Liver (tissue), 7 donors: ENCODE measurements at regions not wholly inside any gene's neighbourhood (a gene's known extent, or its start where the extent isn't known, plus 50 kb on each side); places are given as distances from the start of the nearest gene placed in this dataset.
A peak's percentile ranks its signal among the peaks of the same experiment; 100 is the strongest.
"Not testable (repeated sequence)": the region's sequence is repeated elsewhere in the genome, so short reads cannot be mapped to it uniquely, and the experiment has no call there.

Experiments used
- DNase-seq: peaks from one replicate; pipeline ENCODE4 v3.0.0-alpha.2; 2017; ENCODE audit warnings: low spot score
- H3K27ac ChIP-seq, 2 donors: one replicate each; pipeline ENCODE4 v1.7.0; 2013; ENCODE audit warnings: inconsistent platforms in 2 of 2, low read length in 2 of 2, control low read depth in 1 of 2, low read depth in 1 of 2, mild to moderate bottlenecking in 1 of 2
- H3K27me3 ChIP-seq, 4 donors: one replicate each; pipeline versions ENCODE4 v1.6.1 to v1.7.0; 2013; ENCODE audit warnings: low read length in 3 of 4, inconsistent platforms in 1 of 4, mild to moderate bottlenecking in 1 of 4, moderate library complexity in 1 of 4; ENCODE audit not compliant: control insufficient read depth in 4 of 4, insufficient read depth in 4 of 4
- H3K36me3 ChIP-seq, 4 donors: one replicate each; pipeline versions ENCODE4 v1.6.1 to v1.7.0; 2013; ENCODE audit warnings: low read length in 3 of 4, mild to moderate bottlenecking in 3 of 4, low read depth in 1 of 4, moderate library complexity in 1 of 4; ENCODE audit not compliant: control insufficient read depth in 4 of 4, insufficient read depth in 3 of 4
- H3K4me1 ChIP-seq, 4 donors: one replicate each; pipeline versions ENCODE4 v1.6.1 to v1.7.0; 2013; ENCODE audit warnings: low read length in 3 of 4, mild to moderate bottlenecking in 3 of 4, moderate library complexity in 1 of 4; ENCODE audit not compliant: control insufficient read depth in 4 of 4, insufficient read depth in 4 of 4
- H3K4me3 ChIP-seq, 3 donors: one replicate each; pipeline versions ENCODE4 v1.6.1 to v1.7.0; 2013; ENCODE audit warnings: low read length in 3 of 3, control low read depth in 1 of 3, low read depth in 1 of 3, mild to moderate bottlenecking in 1 of 3
- H3K9ac ChIP-seq, 2 donors: one replicate each; pipeline ENCODE4 v1.7.0; 2013; ENCODE audit warnings: low read length in 2 of 2, mild to moderate bottlenecking in 2 of 2, moderate library complexity in 2 of 2, control low read depth in 1 of 2, low read depth in 1 of 2
- H3K9me3 ChIP-seq, 4 donors: one replicate each; pipeline versions ENCODE4 v1.6.1 to v1.7.0; 2013; ENCODE audit warnings: low read length in 3 of 4; ENCODE audit not compliant: control insufficient read depth in 4 of 4
- FOXA1 ChIP-seq: IDR thresholded peaks from 2 replicates; pipeline ENCODE4 v1.6.1; 2016; ENCODE audit warnings: antibody characterized with exemption
- FOXA2 ChIP-seq: IDR thresholded peaks from 2 replicates; pipeline ENCODE4 v1.6.1; 2016; ENCODE audit warnings: antibody characterized with exemption
- HNF4A ChIP-seq, 2 donors: conservative IDR thresholded peaks; 2 replicates each; pipeline ENCODE4 v1.6.1; 2016; ENCODE audit warnings: antibody characterized with exemption in 2 of 2, mild to moderate bottlenecking in 2 of 2
- JUND ChIP-seq, 2 donors: IDR thresholded peaks; 2 replicates each; pipeline ENCODE4 v1.6.1; 2016; ENCODE audit warnings: antibody characterized with exemption in 2 of 2
- RAD21 ChIP-seq, 2 donors: IDR thresholded peaks; 2 replicates each; pipeline ENCODE4 v1.6.1; 2016; ENCODE audit warnings: antibody characterized with exemption in 2 of 2, mild to moderate bottlenecking in 2 of 2
- RXRA ChIP-seq, 2 donors: IDR thresholded peaks; 2 replicates each; pipeline ENCODE4 v1.6.1; 2017 to 2018; ENCODE audit warnings: antibody characterized with exemption in 2 of 2, mild to moderate bottlenecking in 1 of 2
- TAF1 ChIP-seq: conservative IDR thresholded peaks from 2 replicates; pipeline ENCODE4 v1.6.1; 2016; ENCODE audit warnings: antibody characterized with exemption, mild to moderate bottlenecking
- YY1 ChIP-seq: IDR thresholded peaks from 2 replicates; pipeline ENCODE4 v1.6.1; 2016; ENCODE audit warnings: antibody characterized with exemption, mild to moderate bottlenecking
- WGBS: extraction: QIAGEN DNeasy Blood & Tissue Kit; methylation state at CpG from one replicate; pipeline ENCODE4 v1.1.7; 2013; 5-methylcytosine and 5-hydroxymethylcytosine counted together
- TF ChIP-seq, protein P1 (sequence below): IDR thresholded peaks from 2 replicates; pipeline ENCODE4 v1.6.1; 2016; ENCODE audit warnings: antibody characterized with exemption
- donor health status: healthy.
- donor health status: healthy.
- donor health status: healthy.
- donor health status: healthy.

GRCh38 chr10:123232879-123233278 is 78.7 kb downstream of the BUB3 start:
- H3K4me1 ChIP-seq, H3K36me3 ChIP-seq, DNase-seq, H3K27me3 ChIP-seq, H3K27ac ChIP-seq, H3K9ac ChIP-seq, H3K4me3 ChIP-seq, H3K9me3 ChIP-seq: not testable (repeated sequence)
- 98% methylated on average over 1 of the region's 1 CpG for WGBS

DNA sequence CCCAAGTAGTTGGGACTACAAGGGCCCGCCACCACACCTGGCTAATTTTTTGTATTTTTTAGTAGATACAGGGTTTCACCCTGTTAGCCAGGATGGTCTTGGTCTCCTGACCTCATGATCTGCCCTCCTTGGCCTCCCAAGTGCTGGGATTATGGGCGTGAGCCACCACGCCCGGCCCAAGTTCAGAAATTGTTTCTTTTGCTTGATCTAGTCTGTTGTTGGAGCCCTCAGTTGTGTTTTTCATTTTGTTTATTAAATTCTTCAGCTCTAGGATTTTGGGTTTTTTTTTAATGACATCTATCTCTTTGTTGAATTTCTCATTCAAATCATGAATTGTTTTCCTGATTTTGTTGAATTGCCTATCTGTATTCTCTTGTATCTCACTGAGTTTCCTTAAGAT is 80.8 kb downstream of the BUB3 start:
- DNase-seq, H3K27me3 ChIP-seq, H3K9ac ChIP-seq, H3K27ac ChIP-seq, H3K4me3 ChIP-seq, H3K9me3 ChIP-seq, H3K36me3 ChIP-seq, H3K4me1 ChIP-seq: not testable (repeated sequence)
- WGBS, result 97% methylated on average over 4 of the region's 4 CpGs

GRCh38 chr10:123236126-123236525 is 81.9 kb downstream of the BUB3 start:
- Histone ChIP-seq H3K4me3 (no peak overlapping the region), H3K27me3 (no peaks in the 10 kb centered on the region), H3K4me1 (peaks cover 0 to 14% (median 5%) of the 10 kb centered on the region in 4 donors), H3K36me3 (no peaks in the 10 kb centered on the region), H3K27ac (no peak overlapping the region), H3K9me3 (peaks cover 0 to 2% (median under 1%) of the 10 kb centered on the region in 4 donors), H3K9ac (no peak overlapping the region)
- TF ChIP-seq FOXA2 (no peak), YY1 (no peak), RXRA (IDR thresholded peaks at IDR 0.05) (no peak), TAF1 (no peak), RAD21 (IDR thresholded peaks at IDR 0.05) (peak in 1 of 2 donors; percentile 34)
- 96% methylated on average over 2 of the region's 2 CpGs for WGBS
- no peak for DNase-seq

- Histone ChIP-seq H3K36me3 (no peaks in the 10 kb centered on the region), H3K4me3 (no peak overlapping the region), H3K4me1 (peaks cover 2 to 20% (median 9%) of the 10 kb centered on the region in 4 donors), H3K9ac (no peak overlapping the region), H3K27ac (no peak overlapping the region), H3K27me3 (no peaks in the 10 kb centered on the region), H3K9me3 (no peaks in the 10 kb centered on the region)
- 94% methylated on average over 3 of the region's 3 CpGs for WGBS
- TF ChIP-seq RAD21 (IDR thresholded peaks at IDR 0.05) (no peak), HNF4A (conservative IDR thresholded peaks at IDR 0.05) (no peak), JUND (IDR thresholded peaks at IDR 0.05) (no peak), RXRA (IDR thresholded peaks at IDR 0.05) (no peak), YY1 (no peak), FOXA2 (no peak)
- TF ChIP-seq, protein P1, sequence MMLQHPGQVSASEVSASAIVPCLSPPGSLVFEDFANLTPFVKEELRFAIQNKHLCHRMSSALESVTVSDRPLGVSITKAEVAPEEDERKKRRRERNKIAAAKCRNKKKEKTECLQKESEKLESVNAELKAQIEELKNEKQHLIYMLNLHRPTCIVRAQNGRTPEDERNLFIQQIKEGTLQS, result no peak
- no peak for DNase-seq
Observed at GRCh38 chr10:123240250-123240649, 86.0 kb downstream of the BUB3 start.

DNA sequence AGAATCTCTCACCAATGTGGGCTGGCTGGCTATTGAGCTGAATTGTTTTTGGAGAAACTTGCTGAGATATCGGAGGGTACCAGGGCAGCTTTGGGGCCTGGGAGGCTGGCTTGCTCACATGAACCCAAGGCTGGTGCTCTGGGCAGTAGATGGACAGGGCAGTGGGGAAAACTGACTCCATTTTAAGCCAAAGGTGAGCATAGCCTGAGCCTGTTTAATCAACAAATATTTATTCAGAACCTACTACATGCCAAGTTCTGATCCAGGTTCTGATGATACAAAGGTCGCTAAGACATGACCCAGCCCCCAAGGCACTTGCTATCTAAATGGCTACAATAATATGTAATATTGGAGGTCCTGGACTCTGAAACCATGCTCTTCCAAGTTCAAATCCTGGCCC is 86.6 kb downstream of the BUB3 start:
- TF ChIP-seq FOXA1, result no peak
- TF ChIP-seq HNF4A (conservative IDR thresholded peaks at IDR 0.05), result peak in 1 of 2 donors; percentile 36
- H3K9ac ChIP-seq, result no peak overlapping the region
- WGBS, result 69% methylated on average over 2 of the region's 2 CpGs

More for the DNA sequence above, 86.6 kb downstream of the BUB3 start:
- Histone ChIP-seq H3K4me1 (peaks cover 2 to 20% (median 9%) of the 10 kb centered on the region in 4 donors), H3K27ac (no peak overlapping the region), H3K4me3 (no peak overlapping the region), H3K36me3 (no peaks in the 10 kb centered on the region), H3K27me3 (no peaks in the 10 kb centered on the region), H3K9me3 (no peaks in the 10 kb centered on the region)
- no peak for DNase-seq
